ENCODE measurements at regions not wholly inside any gene's neighbourhood (a gene's known extent, or its start where the extent isn't known, plus 50 kb on each side); places are given as distances from the start of the nearest gene placed in this dataset.

DNA sequence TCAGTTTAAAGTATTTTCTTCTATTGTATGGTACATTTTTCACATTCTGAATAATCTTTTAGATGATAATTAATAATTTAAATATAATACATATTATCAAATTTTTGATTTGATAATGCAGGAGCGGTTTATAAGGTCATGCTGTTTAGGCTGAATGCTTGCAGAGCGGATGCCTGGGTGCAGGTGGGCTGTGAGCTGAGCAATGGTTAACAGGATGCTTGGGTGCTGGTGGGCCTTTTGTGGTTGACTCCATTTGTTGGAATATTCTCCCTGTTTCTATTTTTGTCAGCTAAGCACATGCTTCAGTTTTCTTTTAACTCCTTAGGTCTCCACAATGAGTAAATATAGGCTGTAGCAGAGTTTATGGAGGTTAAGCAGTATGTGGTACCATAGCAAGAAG, 1549.3 kb downstream of the OTOL1 start:
- ChIA-PET POLR2A (no interaction called here), CTCF (no interaction called here)
- no peaks in the 10 kb centered on the region for H3K27me3 Mint-ChIP-seq (ENCODE audit: insufficient read depth, unreplicated experiment)
- no peaks in the 10 kb centered on the region for H3K4me1 Mint-ChIP-seq (ENCODE audit: low read depth, unreplicated experiment)
- no peak overlapping the region for H3K27ac Mint-ChIP-seq (ENCODE audit: unreplicated experiment)
- Histone ChIP-seq H3K27me3 (replicated peaks; ENCODE audit: control insufficient read depth, insufficient read depth, low read length) (no peaks in the 10 kb centered on the region), H3K4me1 (no peaks in the 10 kb centered on the region), H3K36me3 (ENCODE audit: control insufficient read depth, insufficient read depth, low read length) (no peaks in the 10 kb centered on the region), H3K9me3 (no peaks in the 10 kb centered on the region), H3K4me3 (ENCODE audit: low read depth, low read length) (no peak overlapping the region)
- no peak overlapping the region for H3K4me3 Mint-ChIP-seq (ENCODE audit: unreplicated experiment)
- H3K9me3 Mint-ChIP-seq (ENCODE audit: unreplicated experiment), result no peaks in the 10 kb centered on the region
- TF ChIP-seq, protein P1, sequence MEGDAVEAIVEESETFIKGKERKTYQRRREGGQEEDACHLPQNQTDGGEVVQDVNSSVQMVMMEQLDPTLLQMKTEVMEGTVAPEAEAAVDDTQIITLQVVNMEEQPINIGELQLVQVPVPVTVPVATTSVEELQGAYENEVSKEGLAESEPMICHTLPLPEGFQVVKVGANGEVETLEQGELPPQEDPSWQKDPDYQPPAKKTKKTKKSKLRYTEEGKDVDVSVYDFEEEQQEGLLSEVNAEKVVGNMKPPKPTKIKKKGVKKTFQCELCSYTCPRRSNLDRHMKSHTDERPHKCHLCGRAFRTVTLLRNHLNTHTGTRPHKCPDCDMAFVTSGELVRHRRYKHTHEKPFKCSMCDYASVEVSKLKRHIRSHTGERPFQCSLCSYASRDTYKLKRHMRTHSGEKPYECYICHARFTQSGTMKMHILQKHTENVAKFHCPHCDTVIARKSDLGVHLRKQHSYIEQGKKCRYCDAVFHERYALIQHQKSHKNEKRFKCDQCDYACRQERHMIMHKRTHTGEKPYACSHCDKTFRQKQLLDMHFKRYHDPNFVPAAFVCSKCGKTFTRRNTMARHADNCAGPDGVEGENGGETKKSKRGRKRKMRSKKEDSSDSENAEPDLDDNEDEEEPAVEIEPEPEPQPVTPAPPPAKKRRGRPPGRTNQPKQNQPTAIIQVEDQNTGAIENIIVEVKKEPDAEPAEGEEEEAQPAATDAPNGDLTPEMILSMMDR (IDR thresholded peaks at IDR 0.05; ENCODE audit: insufficient read depth in 1 of 2, low read depth in 1 of 2, low read length in 1 of 2, severe bottlenecking in 1 of 2, unreplicated experiment in 1 of 2), result no peak
- no TSS peak for BruUV-seq (replicated peaks)
- H3K36me3 Mint-ChIP-seq (ENCODE audit: insufficient read depth, unreplicated experiment), result no peaks in the 10 kb centered on the region
- DNase-seq, result no peak
- intact Hi-C loops (cut with micrococcal nuclease; ENCODE audit: unreplicated experiment), result loop anchor here (5.0 kb wide), 1 partner anchor 1074 kb away; no protein-coding TSS in a partner anchor

DNA sequence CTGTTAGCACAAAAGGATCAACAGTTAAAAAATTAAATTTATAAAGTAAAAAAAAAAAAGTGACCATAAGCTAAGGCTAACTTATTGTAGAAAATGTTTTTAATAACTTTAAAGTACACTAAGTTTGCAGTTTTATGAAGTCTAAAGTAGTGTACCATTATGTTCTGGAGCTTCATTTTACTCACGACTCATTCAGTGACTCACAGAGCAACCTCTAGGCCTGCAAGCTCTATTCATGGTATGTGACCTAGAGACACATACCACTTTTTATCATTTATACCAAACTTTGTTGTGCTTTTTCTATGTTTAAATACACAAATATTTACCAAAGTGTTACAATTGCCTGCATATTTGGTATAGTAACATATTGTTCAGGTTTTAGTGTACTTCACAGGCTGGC, 1552.3 kb downstream of the OTOL1 start:
- TF ChIP-seq, protein P1 (IDR thresholded peaks at IDR 0.05; ENCODE audit: insufficient read depth in 1 of 2, low read depth in 1 of 2, low read length in 1 of 2, severe bottlenecking in 1 of 2, unreplicated experiment in 1 of 2), result no peak
- no peaks in the 10 kb centered on the region for H3K4me1 Mint-ChIP-seq (ENCODE audit: low read depth, unreplicated experiment)
- H3K36me3 ChIP-seq (ENCODE audit: control insufficient read depth, insufficient read depth, low read length), result no peaks in the 10 kb centered on the region
- BruUV-seq (replicated peaks), result no TSS peak
- no peaks in the 10 kb centered on the region for H3K9me3 Mint-ChIP-seq (ENCODE audit: unreplicated experiment)
- ChIA-PET POLR2A (no interaction called here), CTCF (no interaction called here)
- H3K9me3 ChIP-seq, result no peaks in the 10 kb centered on the region
- no peak overlapping the region for H3K4me3 ChIP-seq (ENCODE audit: low read depth, low read length)
- DNase-seq, result no peak
- intact Hi-C loops (cut with micrococcal nuclease; ENCODE audit: unreplicated experiment), result loop anchor here (5.0 kb wide), 1 partner anchor 1077 kb away; no protein-coding TSS in a partner anchor
- H3K4me1 ChIP-seq, result no peaks in the 10 kb centered on the region
- H3K27me3 Mint-ChIP-seq (ENCODE audit: insufficient read depth, unreplicated experiment), result no peaks in the 10 kb centered on the region
- H3K27me3 ChIP-seq (replicated peaks; ENCODE audit: control insufficient read depth, insufficient read depth, low read length), result no peaks in the 10 kb centered on the region
- no peak overlapping the region for H3K4me3 Mint-ChIP-seq (ENCODE audit: unreplicated experiment)
- no peak overlapping the region for H3K27ac Mint-ChIP-seq (ENCODE audit: unreplicated experiment)
- no peaks in the 10 kb centered on the region for H3K36me3 Mint-ChIP-seq (ENCODE audit: insufficient read depth, unreplicated experiment)

DNA sequence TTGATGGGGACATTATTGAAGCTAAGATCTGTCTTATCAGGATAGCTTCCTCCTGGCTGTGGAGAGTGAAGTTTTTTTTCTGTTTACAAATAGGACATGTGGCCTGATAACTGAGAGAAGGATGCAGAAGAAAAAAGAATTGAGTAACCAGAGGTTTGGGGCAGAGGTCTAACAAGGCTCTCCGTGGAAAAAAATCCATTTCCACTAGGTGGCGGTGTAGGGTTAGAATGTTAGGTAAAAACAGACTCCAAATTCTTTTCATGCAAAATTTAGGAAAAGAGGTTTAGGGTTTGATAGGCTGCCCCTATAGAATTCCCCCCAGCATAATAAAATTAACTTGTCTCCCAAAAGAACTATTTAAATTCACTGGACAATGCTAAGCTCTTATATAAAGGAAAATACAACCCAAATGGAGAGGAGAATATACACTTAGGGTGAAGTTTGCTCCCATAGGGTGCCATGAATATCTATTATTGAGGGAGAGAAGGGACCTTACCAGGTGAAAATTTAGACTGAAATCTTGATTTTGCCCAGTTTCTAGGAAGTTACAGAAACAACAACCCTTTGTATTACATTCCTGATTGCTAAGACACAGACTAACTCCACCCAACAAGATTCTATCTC, 1560.4 kb downstream of the OTOL1 start:
- Mint-ChIP-seq H3K9me3 (ENCODE audit: unreplicated experiment) (no peaks in the 10 kb centered on the region), H3K4me3 (ENCODE audit: unreplicated experiment) (no peak overlapping the region), H3K27ac (ENCODE audit: unreplicated experiment) (no peak overlapping the region), H3K27me3 (ENCODE audit: insufficient read depth, unreplicated experiment) (no peaks in the 10 kb centered on the region), H3K36me3 (ENCODE audit: insufficient read depth, unreplicated experiment) (no peaks in the 10 kb centered on the region), H3K4me1 (ENCODE audit: low read depth, unreplicated experiment) (no peaks in the 10 kb centered on the region)
- Histone ChIP-seq H3K4me1 (no peaks in the 10 kb centered on the region), H3K36me3 (ENCODE audit: control insufficient read depth, insufficient read depth, low read length) (no peaks in the 10 kb centered on the region), H3K9me3 (no peaks in the 10 kb centered on the region), H3K4me3 (ENCODE audit: low read depth, low read length) (no peak overlapping the region), H3K27me3 (replicated peaks; ENCODE audit: control insufficient read depth, insufficient read depth, low read length) (no peaks in the 10 kb centered on the region)
- CTCF ChIA-PET, result no interaction called here
- no TSS peak for BruUV-seq (replicated peaks)
- intact Hi-C loops (cut with micrococcal nuclease; ENCODE audit: unreplicated experiment), result loop anchor here (1.0 kb wide), 3 partner anchors 216 to 565 kb away; no protein-coding TSS in a partner anchor
- TF ChIP-seq, protein P1 (IDR thresholded peaks at IDR 0.05; ENCODE audit: insufficient read depth in 1 of 2, low read depth in 1 of 2, low read length in 1 of 2, severe bottlenecking in 1 of 2, unreplicated experiment in 1 of 2), result peak; percentile 56 to 61
- POLR2A ChIA-PET, result no interaction called here
- peak in 1 of 2 experiments; percentile 67 for DNase-seq
